HEK293T (cell line): ENCODE measurements at regions not wholly inside any gene's neighbourhood (a gene's known extent, or its start where the extent isn't known, plus 50 kb on each side); places are given as distances from the start of the nearest gene placed in this dataset.

ENCODE experiments used
- ARNT ChIP-seq: fragments of 450-650 bp; IDR thresholded peaks from 2 replicates; pipeline ENCODE4 v1.6.1; 2017; ENCODE audit warnings: mild to moderate bottlenecking
- BHLHE40 ChIP-seq: fragments of 450-650 bp; IDR thresholded peaks from 2 replicates; pipeline ENCODE4 v1.6.1; 2016; ENCODE audit warnings: mild to moderate bottlenecking, moderate library complexity, borderline replicate concordance
- CTBP1 ChIP-seq: fragments of 450-650 bp; IDR thresholded peaks from 2 replicates; pipeline ENCODE4 v1.6.1; 2016; ENCODE audit warnings: borderline replicate concordance
- ELF4 ChIP-seq: fragments of 450-650 bp; IDR thresholded peaks from 2 replicates; pipeline ENCODE4 v1.6.1; 2017; ENCODE audit warnings: antibody characterized with exemption
- FOXA1 ChIP-seq: fragments of 450-650 bp; IDR thresholded peaks from 2 replicates; pipeline ENCODE4 v1.6.1; 2016; ENCODE audit warnings: mild to moderate bottlenecking
- FOXK2 ChIP-seq: fragments of 450-650 bp; IDR thresholded peaks from 2 replicates; pipeline ENCODE4 v1.6.1; 2016; ENCODE audit warnings: mild to moderate bottlenecking
- FOXM1 ChIP-seq: fragments of 450-650 bp; IDR thresholded peaks from 2 replicates; pipeline ENCODE4 v1.6.1; 2017; ENCODE audit warnings: mild to moderate bottlenecking, borderline replicate concordance
- L3MBTL2 ChIP-seq: fragments of 450-650 bp; conservative IDR thresholded peaks from 2 replicates; pipeline ENCODE4 v1.6.1; 2016; ENCODE audit warnings: mild to moderate bottlenecking
- LEF1 ChIP-seq: fragments of 450-650 bp; IDR thresholded peaks from 2 replicates; pipeline ENCODE4 v1.6.1; 2017; ENCODE audit warnings: mild to moderate bottlenecking, borderline replicate concordance
- NFRKB ChIP-seq: fragments of 450-650 bp; IDR thresholded peaks from 2 replicates; pipeline ENCODE4 v1.6.1; 2016; ENCODE audit warnings: mild to moderate bottlenecking, moderate library complexity
- PKNOX1 ChIP-seq: fragments of 450-650 bp; IDR thresholded peaks from 2 replicates; pipeline ENCODE4 v1.6.1; 2016
- SP1 ChIP-seq: fragments of 450-650 bp; IDR thresholded peaks from 2 replicates; pipeline ENCODE4 v1.6.1; 2017
- SUZ12 ChIP-seq: fragments of 450-650 bp; IDR thresholded peaks from 2 replicates; pipeline ENCODE4 v1.6.1; 2016; ENCODE audit warnings: mild to moderate bottlenecking
- TARDBP ChIP-seq: fragments of 450-650 bp; IDR thresholded peaks from 2 replicates; pipeline ENCODE4 v1.6.1; 2016

GRCh38 chr14:65866886-65867285 lies 454.4 kb downstream of the FUT8 start:
- TF ChIP-seq SP1 (no peak), ARNT (no peak), FOXM1 (no peak), NFRKB (no peak), SUZ12 (no peak), ELF4 (no peak), L3MBTL2 (no peak), TARDBP (no peak), BHLHE40 (no peak), LEF1 (no peak), CTBP1 (no peak), FOXA1 (no peak), PKNOX1 (no peak), FOXK2 (no peak)
